SK-N-SH (cell line): ENCODE measurements at regions not wholly inside any gene's neighbourhood (a gene's known extent, or its start where the extent isn't known, plus 50 kb on each side); places are given as distances from the start of the nearest gene placed in this dataset.

Experiments
- CTCF ChIP-seq: fragments of 200-600 bp; sonication (generic); IDR thresholded peaks from 2 replicates; pipeline ENCODE4 v1.6.1; 2017; ENCODE audit warnings: antibody characterized with exemption, mild to moderate bottlenecking, moderate library complexity
- POLR2AphosphoS5 ChIP-seq: IDR thresholded peaks from 2 replicates; pipeline ENCODE4 v1.6.1; 2012; ENCODE audit warnings: low read depth, low read length
- RXRA ChIP-seq: IDR thresholded peaks from 2 replicates; pipeline ENCODE4 v1.4.0; 2012; ENCODE audit warnings: low read depth, mild to moderate bottlenecking, borderline replicate concordance
- TCF12 ChIP-seq: IDR thresholded peaks from 2 replicates; pipeline ENCODE4 v1.4.0; 2012

GRCh38 chr9:29850664-29851063, 2277.4 kb upstream of the C9orf72 start:
- TF ChIP-seq CTCF (no peak), TCF12 (no peak), RXRA (no peak), POLR2AphosphoS5 (no peak)
